ENCODE measurements at regions not wholly inside any gene's neighbourhood (a gene's known extent, or its start where the extent isn't known, plus 50 kb on each side); places are given as distances from the start of the nearest gene placed in this dataset.

DNA sequence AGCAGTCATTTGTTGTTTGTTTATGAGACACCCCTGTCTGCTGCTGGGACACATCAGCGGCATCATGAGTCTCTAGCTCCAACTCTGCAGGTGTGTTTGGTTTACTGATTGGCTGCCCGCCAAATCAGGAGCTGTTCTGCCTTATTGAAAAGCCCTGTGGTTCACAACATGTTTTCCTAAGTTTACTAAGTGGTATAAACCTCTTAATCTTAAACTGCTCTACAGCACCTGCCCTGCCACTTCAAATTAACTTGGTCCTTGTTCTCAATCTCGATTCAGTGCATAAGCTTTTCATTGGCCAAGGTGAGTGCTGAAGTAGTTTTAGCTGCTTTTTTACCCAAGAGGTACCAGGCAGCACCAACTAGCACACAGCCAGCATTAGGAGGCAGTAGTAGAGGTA is 77.8 kb upstream of the WDR72 start:
- TF ChIP-seq, protein P1, sequence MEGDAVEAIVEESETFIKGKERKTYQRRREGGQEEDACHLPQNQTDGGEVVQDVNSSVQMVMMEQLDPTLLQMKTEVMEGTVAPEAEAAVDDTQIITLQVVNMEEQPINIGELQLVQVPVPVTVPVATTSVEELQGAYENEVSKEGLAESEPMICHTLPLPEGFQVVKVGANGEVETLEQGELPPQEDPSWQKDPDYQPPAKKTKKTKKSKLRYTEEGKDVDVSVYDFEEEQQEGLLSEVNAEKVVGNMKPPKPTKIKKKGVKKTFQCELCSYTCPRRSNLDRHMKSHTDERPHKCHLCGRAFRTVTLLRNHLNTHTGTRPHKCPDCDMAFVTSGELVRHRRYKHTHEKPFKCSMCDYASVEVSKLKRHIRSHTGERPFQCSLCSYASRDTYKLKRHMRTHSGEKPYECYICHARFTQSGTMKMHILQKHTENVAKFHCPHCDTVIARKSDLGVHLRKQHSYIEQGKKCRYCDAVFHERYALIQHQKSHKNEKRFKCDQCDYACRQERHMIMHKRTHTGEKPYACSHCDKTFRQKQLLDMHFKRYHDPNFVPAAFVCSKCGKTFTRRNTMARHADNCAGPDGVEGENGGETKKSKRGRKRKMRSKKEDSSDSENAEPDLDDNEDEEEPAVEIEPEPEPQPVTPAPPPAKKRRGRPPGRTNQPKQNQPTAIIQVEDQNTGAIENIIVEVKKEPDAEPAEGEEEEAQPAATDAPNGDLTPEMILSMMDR (conservative IDR thresholded peaks at IDR 0.05; ENCODE audit: low read length) = no peak
- TF ChIP-seq EZH2phosphoT487 (IDR thresholded peaks at IDR 0.05; ENCODE audit: borderline replicate concordance) = no peak

All from Loucy (cell line).